Activated naive CD8-positive, alpha-beta T cell treated with anti-CD3 and anti-CD28 coated beads, Interleukin-2, amount 10 ng/mL, durations not matched to agents 7 days and 5 days (primary cell): ENCODE measurements at regions not wholly inside any gene's neighbourhood (a gene's known extent, or its start where the extent isn't known, plus 50 kb on each side); places are given as distances from the start of the nearest gene placed in this dataset.

Source experiments
- ATAC-seq: fragments of 150-1000 bp; cut with Tn5 transposase; one replicate; pipeline ENCODE4 v1.10.0; 2021; ENCODE audit warnings: low read depth, moderate library complexity
- POLR2A ChIA-PET: fragments of 350-600 bp; sonication (Branson Sonifier 250); formaldehyde crosslinking; loops from one replicate; lab custom pipeline; 2021; ENCODE audit warnings: antibody characterized with exemption; lab: Charles Lee
- DNase-seq: peaks from one replicate; pipeline ENCODE4 v3.0.0; 2021
- H3K27ac Mint-ChIP-seq: one replicate; pipeline ENCODE4 v1.8.0; 2022; ENCODE audit warnings: mild to moderate bottlenecking, mixed read lengths
- H3K27me3 Mint-ChIP-seq: one replicate; pipeline ENCODE4 v1.8.0; 2022; ENCODE audit warnings: mild to moderate bottlenecking, moderate library complexity, mixed read lengths
- H3K36me3 Mint-ChIP-seq: one replicate; pipeline ENCODE4 v1.8.0; 2021; ENCODE audit warnings: mild to moderate bottlenecking, mixed read lengths
- H3K4me1 Mint-ChIP-seq: one replicate; pipeline ENCODE4 v1.8.0; 2021; ENCODE audit warnings: mixed read lengths
- H3K4me3 Mint-ChIP-seq: one replicate; pipeline ENCODE4 v1.8.0; 2022; ENCODE audit warnings: mild to moderate bottlenecking, moderate library complexity, mixed read lengths
- H3K9me3 Mint-ChIP-seq: one replicate; pipeline ENCODE4 v1.8.0; 2021; ENCODE audit warnings: mixed read lengths

- POLR2A ChIA-PET = no interaction called here
- Mint-ChIP-seq H3K27me3 (peaks cover 27% of the 10 kb centered on the region), H3K27ac (no peak overlapping the region), H3K9me3 (no peaks in the 10 kb centered on the region), H3K4me3 (no peak overlapping the region), H3K4me1 (peaks cover 4% of the 10 kb centered on the region), H3K36me3 (no peaks in the 10 kb centered on the region)
- ATAC-seq (no peak), DNase-seq (no peak)
Measured at GRCh38 chr17:55622547-55622946, 100.1 kb downstream of the TMEM100 start.

GRCh38 chr17:55620945-55621344 is 101.7 kb downstream of the TMEM100 start:
- H3K4me3 Mint-ChIP-seq = no peak overlapping the region
- ATAC-seq = no peak
- no peaks in the 10 kb centered on the region for H3K9me3 Mint-ChIP-seq
- H3K36me3 Mint-ChIP-seq = no peaks in the 10 kb centered on the region
- H3K27ac Mint-ChIP-seq = no peak overlapping the region
- POLR2A ChIA-PET = no interaction called here
- no peak for DNase-seq
- peaks cover 27% of the 10 kb centered on the region for H3K27me3 Mint-ChIP-seq
- H3K4me1 Mint-ChIP-seq = peaks cover 4% of the 10 kb centered on the region

- H3K4me1 Mint-ChIP-seq = no peaks in the 10 kb centered on the region
- DNase-seq = no peak
- POLR2A ChIA-PET = no interaction called here
Measured at GRCh38 chr17:55620023-55620422, 102.6 kb downstream of the TMEM100 start.

GRCh38 chr17:55617441-55617840 is 105.2 kb downstream of the TMEM100 start:
- POLR2A ChIA-PET = no interaction called here
- no peaks in the 10 kb centered on the region for H3K9me3 Mint-ChIP-seq
- H3K27me3 Mint-ChIP-seq = peaks cover 24% of the 10 kb centered on the region
- no peaks in the 10 kb centered on the region for H3K36me3 Mint-ChIP-seq
- H3K27ac Mint-ChIP-seq = no peak overlapping the region
- ATAC-seq = no peak
- no peaks in the 10 kb centered on the region for H3K4me1 Mint-ChIP-seq
- no peak for DNase-seq
- H3K4me3 Mint-ChIP-seq = no peak overlapping the region

More at GRCh38 chr17:55620023-55620422, 102.6 kb downstream of the TMEM100 start:
- no peak for ATAC-seq
- Mint-ChIP-seq H3K9me3 (no peaks in the 10 kb centered on the region), H3K27me3 (peaks cover 27% of the 10 kb centered on the region), H3K4me3 (no peak overlapping the region), H3K27ac (no peak overlapping the region), H3K36me3 (no peaks in the 10 kb centered on the region)

GRCh38 chr17:55614061-55614460 is 102.8 kb upstream of the SMIM36 start:
- no peaks in the 10 kb centered on the region for H3K36me3 Mint-ChIP-seq
- no peak overlapping the region for H3K4me3 Mint-ChIP-seq
- no peaks in the 10 kb centered on the region for H3K4me1 Mint-ChIP-seq
- POLR2A ChIA-PET = no interaction called here
- H3K9me3 Mint-ChIP-seq = no peaks in the 10 kb centered on the region
- DNase-seq (no peak), ATAC-seq (no peak)
- no peak overlapping the region for H3K27ac Mint-ChIP-seq
- H3K27me3 Mint-ChIP-seq = peaks cover 18% of the 10 kb centered on the region

- Mint-ChIP-seq H3K4me3 (no peak overlapping the region), H3K27me3 (peaks cover 15% of the 10 kb centered on the region), H3K4me1 (peaks cover under 1% of the 10 kb centered on the region), H3K27ac (no peak overlapping the region), H3K9me3 (no peaks in the 10 kb centered on the region), H3K36me3 (no peaks in the 10 kb centered on the region)
- no peak for ATAC-seq
- POLR2A ChIA-PET = no interaction called here
- no peak for DNase-seq
Measured at GRCh38 chr17:55612691-55613141, 101.5 kb upstream of the SMIM36 start.

- Mint-ChIP-seq H3K9me3 (no peaks in the 10 kb centered on the region), H3K27me3 (peaks cover 7% of the 10 kb centered on the region), H3K27ac (no peak overlapping the region), H3K4me1 (peaks cover 3% of the 10 kb centered on the region), H3K4me3 (no peak overlapping the region), H3K36me3 (no peaks in the 10 kb centered on the region)
- POLR2A ChIA-PET = no interaction called here
- ATAC-seq (no peak), DNase-seq (no peak)
Measured at GRCh38 chr17:55607731-55608341, 96.6 kb upstream of the SMIM36 start.

- no peak overlapping the region for H3K4me3 Mint-ChIP-seq
- H3K4me1 Mint-ChIP-seq = peaks cover 3% of the 10 kb centered on the region
- H3K36me3 Mint-ChIP-seq = no peaks in the 10 kb centered on the region
- H3K27ac Mint-ChIP-seq = no peak overlapping the region
- POLR2A ChIA-PET = no interaction called here
- DNase-seq = no peak
- peaks cover 5% of the 10 kb centered on the region for H3K27me3 Mint-ChIP-seq
- ATAC-seq = no peak
- H3K9me3 Mint-ChIP-seq = no peaks in the 10 kb centered on the region
Measured at GRCh38 chr17:55606488-55606815, 95.2 kb upstream of the SMIM36 start.

- POLR2A ChIA-PET = no interaction called here
- DNase-seq (no peak), ATAC-seq (no peak)
- Mint-ChIP-seq H3K27ac (no peak overlapping the region), H3K36me3 (no peaks in the 10 kb centered on the region), H3K9me3 (no peaks in the 10 kb centered on the region), H3K4me3 (no peak overlapping the region), H3K27me3 (peaks cover 5% of the 10 kb centered on the region), H3K4me1 (peaks cover 3% of the 10 kb centered on the region)
Measured at GRCh38 chr17:55605705-55606487, 94.6 kb upstream of the SMIM36 start.

- DNase-seq = no peak
- Mint-ChIP-seq H3K4me3 (no peak overlapping the region), H3K36me3 (no peaks in the 10 kb centered on the region), H3K4me1 (no peaks in the 10 kb centered on the region), H3K27me3 (peaks cover 5% of the 10 kb centered on the region), H3K9me3 (peaks cover 5% of the 10 kb centered on the region), H3K27ac (no peak overlapping the region)
- POLR2A ChIA-PET = no interaction called here
- no peak for ATAC-seq
Measured at GRCh38 chr17:55601874-55602364, 90.7 kb upstream of the SMIM36 start.

- peaks cover 3% of the 10 kb centered on the region for H3K27me3 Mint-ChIP-seq
- POLR2A ChIA-PET = no interaction called here
Measured at GRCh38 chr17:55598495-55598894, 87.2 kb upstream of the SMIM36 start.

GRCh38 chr17:55588446-55589242 is 77.4 kb upstream of the SMIM36 start:
- Mint-ChIP-seq H3K4me3 (no peak overlapping the region), H3K27ac (no peak overlapping the region), H3K9me3 (no peaks in the 10 kb centered on the region), H3K36me3 (no peaks in the 10 kb centered on the region), H3K4me1 (peaks cover 1% of the 10 kb centered on the region), H3K27me3 (peaks cover 4% of the 10 kb centered on the region)
- POLR2A ChIA-PET = no interaction called here
- ATAC-seq (no peak), DNase-seq (no peak)

More at GRCh38 chr17:55598495-55598894, 87.2 kb upstream of the SMIM36 start:
- peaks cover 6% of the 10 kb centered on the region for H3K9me3 Mint-ChIP-seq
- H3K4me3 Mint-ChIP-seq = no peak overlapping the region
- no peaks in the 10 kb centered on the region for H3K4me1 Mint-ChIP-seq
- H3K27ac Mint-ChIP-seq = no peak overlapping the region
- no peaks in the 10 kb centered on the region for H3K36me3 Mint-ChIP-seq
- DNase-seq (no peak), ATAC-seq (no peak)

GRCh38 chr17:55587608-55588139 is 76.4 kb upstream of the SMIM36 start:
- H3K36me3 Mint-ChIP-seq = no peaks in the 10 kb centered on the region
- ATAC-seq (no peak), DNase-seq (no peak)
- no peak overlapping the region for H3K27ac Mint-ChIP-seq
- H3K27me3 Mint-ChIP-seq = peaks cover 4% of the 10 kb centered on the region
- no peaks in the 10 kb centered on the region for H3K9me3 Mint-ChIP-seq
- H3K4me1 Mint-ChIP-seq = peaks cover 1% of the 10 kb centered on the region
- POLR2A ChIA-PET = no interaction called here
- no peak overlapping the region for H3K4me3 Mint-ChIP-seq
